ENCODE measurements at regions not wholly inside any gene's neighbourhood (a gene's known extent, or its start where the extent isn't known, plus 50 kb on each side); places are given as distances from the start of the nearest gene placed in this dataset.

GRCh38 chr11:27287205-27287604 is 75.8 kb downstream of the CCDC34 start:
- no peak for DNase-seq (ENCODE audit: low read depth)

GRCh38 chr11:27285761-27286160 is 77.3 kb downstream of the CCDC34 start:
- DNase-seq (ENCODE audit: low read depth): no peak

GRCh38 chr11:27282806-27283205 is 80.2 kb downstream of the CCDC34 start:
- no peak for DNase-seq (ENCODE audit: low read depth)

- DNase-seq (ENCODE audit: low read depth): no peak
Measured at GRCh38 chr11:27281740-27282590, 81.0 kb downstream of the CCDC34 start.

GRCh38 chr11:27281276-27281675 is 81.7 kb downstream of the CCDC34 start:
- no peak for DNase-seq (ENCODE audit: low read depth)

GRCh38 chr11:27280140-27280539 is 82.9 kb downstream of the CCDC34 start:
- DNase-seq (ENCODE audit: low read depth): no peak

- DNase-seq (ENCODE audit: low read depth): no peak
Measured at GRCh38 chr11:27279460-27279859, 83.6 kb downstream of the CCDC34 start.

- DNase-seq (ENCODE audit: low read depth): no peak
Measured at GRCh38 chr11:27277843-27278242, 85.2 kb downstream of the CCDC34 start.

GRCh38 chr11:27276141-27276540 is 86.9 kb downstream of the CCDC34 start:
- no peak for DNase-seq (ENCODE audit: low read depth)

- no peak for DNase-seq (ENCODE audit: low read depth)
Measured at GRCh38 chr11:27274854-27275395, 88.1 kb downstream of the CCDC34 start.

GRCh38 chr11:27266125-27266524 is 96.9 kb downstream of the CCDC34 start:
- no peak for DNase-seq (ENCODE audit: low read depth)

- DNase-seq (ENCODE audit: low read depth): no peak
Measured at GRCh38 chr11:27263986-27264385, 99.0 kb downstream of the CCDC34 start.

GRCh38 chr11:27263046-27263445 is 100.0 kb downstream of the CCDC34 start:
- no peak for DNase-seq (ENCODE audit: low read depth)

- no peak for DNase-seq (ENCODE audit: low read depth)
Measured at GRCh38 chr11:27255447-27255828, 107.6 kb downstream of the CCDC34 start.

- no peak for DNase-seq (ENCODE audit: low read depth)
Measured at GRCh38 chr11:27254744-27255446, 108.1 kb downstream of the CCDC34 start.

- DNase-seq (ENCODE audit: low read depth): no peak
Measured at GRCh38 chr11:27253224-27253623, 109.8 kb downstream of the CCDC34 start.

- DNase-seq (ENCODE audit: low read depth): no peak
Measured at GRCh38 chr11:27250867-27251665, 111.9 kb downstream of the CCDC34 start.

- no peak for DNase-seq (ENCODE audit: low read depth)
Measured at GRCh38 chr11:27248576-27249509, 114.2 kb downstream of the CCDC34 start.

- DNase-seq (ENCODE audit: low read depth): no peak
Measured at GRCh38 chr11:27247660-27248059, 115.4 kb downstream of the CCDC34 start.

GRCh38 chr11:27246925-27247324 is 116.1 kb downstream of the CCDC34 start:
- DNase-seq (ENCODE audit: low read depth): no peak

- DNase-seq (ENCODE audit: low read depth): no peak
Measured at GRCh38 chr11:27244900-27245299, 118.1 kb downstream of the CCDC34 start.

Measured in activated T-cell treated with anti-CD3 and anti-CD28 coated beads for 48 hours (primary cell).